GM23338 (cell line): ENCODE measurements at regions not wholly inside any gene's neighbourhood (a gene's known extent, or its start where the extent isn't known, plus 50 kb on each side); places are given as distances from the start of the nearest gene placed in this dataset.

ENCODE experiments used
- ATAC-seq: fragments of 200-7000 bp; cut with Tn5 transposase; 3 replicates; pipeline ENCODE4 v1.9.1; 2020
- DNase-seq: peaks from one replicate; pipeline ENCODE4 v3.0.0-alpha.2; 2015; ENCODE audit warnings: low spot score
- H2AFZ ChIP-seq: fragments of 200-600 bp; sonication (generic); 2 replicates; pipeline ENCODE4 v1.8.0; 2016; ENCODE audit warnings: antibody characterized with exemption, mild to moderate bottlenecking, moderate library complexity
- H3F3A ChIP-seq: fragments of 200-600 bp; sonication (generic); replicated peaks from 2 replicates; pipeline ENCODE4 v1.8.0; 2017; ENCODE audit warnings: antibody characterized with exemption, mixed run types, low read depth
- H3K27ac ChIP-seq: fragments of 200-600 bp; sonication (generic); 2 replicates; pipeline ENCODE4 v1.6.1; 2016; ENCODE audit warnings: low read depth
- H3K27me3 ChIP-seq: fragments of 200-600 bp; sonication (generic); 2 replicates; pipeline ENCODE4 v1.8.0; 2016; ENCODE audit warnings: mild to moderate bottlenecking, mixed run types, moderate library complexity; ENCODE audit not compliant: insufficient read depth
- H3K36me3 ChIP-seq: fragments of 200-600 bp; sonication (generic); 2 replicates; pipeline ENCODE4 v1.8.0; 2016; ENCODE audit warnings: mild to moderate bottlenecking; ENCODE audit not compliant: insufficient read depth
- H3K4me1 ChIP-seq: fragments of 200-600 bp; sonication (generic); 2 replicates; pipeline ENCODE4 v1.8.0; 2016; ENCODE audit warnings: mild to moderate bottlenecking, moderate library complexity; ENCODE audit not compliant: insufficient read depth
- H3K4me2 ChIP-seq: fragments of 200-600 bp; sonication (generic); 2 replicates; pipeline ENCODE4 v1.7.1; 2017; ENCODE audit warnings: mixed run types
- H3K4me3 ChIP-seq: fragments of 200-600 bp; sonication (generic); 2 replicates; pipeline ENCODE4 v1.6.1; 2016; ENCODE audit warnings: mixed run types
- H3K79me2 ChIP-seq: fragments of 200-600 bp; sonication (generic); replicated peaks from 2 replicates; pipeline ENCODE4 v1.8.0; 2017; ENCODE audit warnings: mild to moderate bottlenecking; ENCODE audit not compliant: insufficient read depth
- H3K9me2 ChIP-seq: fragments of 200-600 bp; sonication (generic); 2 replicates; pipeline ENCODE4 v1.8.0; 2017; ENCODE audit not compliant: insufficient read depth
- H4K20me1 ChIP-seq: fragments of 200-600 bp; sonication (generic); replicated peaks from 2 replicates; pipeline ENCODE4 v1.8.0; 2017; ENCODE audit warnings: mild to moderate bottlenecking; ENCODE audit not compliant: insufficient read depth
- H3K27ac Mint-ChIP-seq: 2 replicates; pipeline ENCODE4 v1.8.0; 2020; ENCODE audit warnings: inconsistent platforms, mild to moderate bottlenecking, moderate library complexity, mixed read lengths
- H3K27me3 Mint-ChIP-seq: 3 replicates; pipeline ENCODE4 v1.8.0; 2022; ENCODE audit warnings: low read depth, mild to moderate bottlenecking, moderate library complexity, mixed read lengths, inconsistent platforms; ENCODE audit not compliant: insufficient read depth, poor library complexity
- H3K36me3 Mint-ChIP-seq: 3 replicates; pipeline ENCODE4 v1.8.0; 2021; ENCODE audit warnings: low read depth, mild to moderate bottlenecking, inconsistent platforms, moderate library complexity, mixed read lengths
- H3K4me1 Mint-ChIP-seq: 3 replicates; pipeline ENCODE4 v1.8.0; 2020; ENCODE audit warnings: mild to moderate bottlenecking, inconsistent platforms, mixed read lengths
- H3K4me3 Mint-ChIP-seq: 3 replicates; pipeline ENCODE4 v1.8.0; 2021; ENCODE audit warnings: moderate library complexity, mild to moderate bottlenecking, inconsistent platforms, mixed read lengths
- H3K9me3 Mint-ChIP-seq: 3 replicates; pipeline ENCODE4 v1.8.0; 2020; ENCODE audit warnings: moderate library complexity, mild to moderate bottlenecking, inconsistent platforms, mixed read lengths
- CREB1 ChIP-seq: fragments of 250-450 bp; sonication (Bioruptor Pico); IDR thresholded peaks from 2 replicates; pipeline ENCODE4 v1.5.0; 2020; ENCODE audit warnings: low read depth, mild to moderate bottlenecking, moderate library complexity
- CTCF ChIP-seq, 2 experiments: fragments of 200-600 bp in 1 of 2; sonication (generic) in 1 of 2; conservative IDR thresholded peaks; 2 replicates each; pipeline versions ENCODE4 v1.5.1 to v1.6.1; 2016 to 2017; ENCODE audit warnings: antibody characterized with exemption in 2 of 2, low read depth in 2 of 2, mild to moderate bottlenecking in 2 of 2, moderate library complexity in 1 of 2
- ETS1 ChIP-seq: IDR thresholded peaks from 2 replicates; pipeline ENCODE4 v1.6.1; 2016; ENCODE audit warnings: antibody characterized with exemption
- EZH2 ChIP-seq: fragments of 200-600 bp; sonication (generic); IDR thresholded peaks from one replicate; pipeline ENCODE4 v1.8.0; 2017; ENCODE audit warnings: antibody characterized with exemption, mild to moderate bottlenecking, low read depth; ENCODE audit not compliant: unreplicated experiment
- EZH2phosphoT487 ChIP-seq: fragments of 200-600 bp; sonication (generic); IDR thresholded peaks from one replicate; pipeline ENCODE4 v1.8.1; 2018; ENCODE audit warnings: antibody characterized with exemption; ENCODE audit not compliant: unreplicated experiment
- JUNB ChIP-seq: IDR thresholded peaks from one replicate; pipeline ENCODE4 v1.6.1; 2016; ENCODE audit warnings: antibody characterized with exemption; ENCODE audit not compliant: unreplicated experiment
- NANOG ChIP-seq: IDR thresholded peaks from 2 replicates; pipeline ENCODE4 v1.6.1; 2016; ENCODE audit warnings: antibody characterized with exemption, borderline replicate concordance
- POLR2AphosphoS5 ChIP-seq: IDR thresholded peaks from 2 replicates; pipeline ENCODE4 v1.6.1; 2016; ENCODE audit warnings: antibody characterized with exemption, low read depth
- REST ChIP-seq: IDR thresholded peaks from one replicate; pipeline ENCODE4 v1.6.1; 2018; ENCODE audit warnings: antibody characterized with exemption; ENCODE audit not compliant: unreplicated experiment
- STAT1 ChIP-seq: IDR thresholded peaks from one replicate; pipeline ENCODE4 v1.6.1; 2016; ENCODE audit warnings: antibody characterized with exemption; ENCODE audit not compliant: unreplicated experiment
- ZNF114 ChIP-seq: fragments of 250-450 bp; sonication (Bioruptor Pico); IDR thresholded peaks from 2 replicates; pipeline ENCODE4 v1.5.0; 2020; ENCODE audit warnings: mild to moderate bottlenecking, moderate library complexity
- ZNF331 ChIP-seq: fragments of 250-450 bp; sonication (Bioruptor Pico); IDR thresholded peaks from 2 replicates; pipeline ENCODE4 v1.5.0; 2020; ENCODE audit warnings: low read depth, mild to moderate bottlenecking, moderate library complexity
- ZNF462 ChIP-seq: fragments of 250-450 bp; sonication (Bioruptor Pico); IDR thresholded peaks from 2 replicates; pipeline ENCODE4 v1.5.0; 2020; ENCODE audit warnings: mild to moderate bottlenecking, moderate library complexity

- H3K9me3 Mint-ChIP-seq = no peaks in the 10 kb centered on the region
- Histone ChIP-seq H4K20me1 (no peaks in the 10 kb centered on the region), H3K36me3 (no peaks in the 10 kb centered on the region), H3K27me3 (no peaks in the 10 kb centered on the region), H3K4me1 (peaks cover 12% of the 10 kb centered on the region; the same call in 1 of the 2 replicates), H3K9me2 (peaks cover 2% of the 10 kb centered on the region; the same call in 1 of the 2 replicates), H3K27ac (no peak overlapping the region), H3K4me3 (no peak overlapping the region), H3K79me2 (no peaks in the 10 kb centered on the region), H3K4me2 (no peak overlapping the region), H2AFZ (no peak overlapping the region), H3F3A (no peaks in the 10 kb centered on the region)
- H3K27me3 Mint-ChIP-seq = peaks cover 4% of the 10 kb centered on the region
- no peak for ATAC-seq
- peaks cover 10% of the 10 kb centered on the region for H3K4me1 Mint-ChIP-seq
- no peak for DNase-seq
- no peaks in the 10 kb centered on the region for H3K36me3 Mint-ChIP-seq
- no peak overlapping the region for H3K4me3 Mint-ChIP-seq
- no peak overlapping the region for H3K27ac Mint-ChIP-seq
- TF ChIP-seq ETS1 = no peak
- TF ChIP-seq CTCF (conservative IDR thresholded peaks at IDR 0.05; ENCODE audit: low read depth in 2 of 2) = no peak
- no peak for TF ChIP-seq ZNF462
- TF ChIP-seq ZNF114 = no peak
- no peak for TF ChIP-seq JUNB
- TF ChIP-seq REST = no peak
- no peak for TF ChIP-seq STAT1
- no peak for TF ChIP-seq ZNF331 (CRISPR knock-in tag)
- no peak for TF ChIP-seq CREB1 (CRISPR knock-in tag)
- no peak for TF ChIP-seq EZH2
- no peak for TF ChIP-seq NANOG
- TF ChIP-seq POLR2AphosphoS5 = no peak
- no peak for TF ChIP-seq EZH2phosphoT487
Observed at GRCh38 chr2:122080871-122081270, 325.4 kb downstream of the TSN start.
